ENCODE measurements at regions not wholly inside any gene's neighbourhood (a gene's known extent, or its start where the extent isn't known, plus 50 kb on each side); places are given as distances from the start of the nearest gene placed in this dataset.

- Histone ChIP-seq H3K18ac (ENCODE audit: insufficient read length, low read depth, low read length) (no peak overlapping the region), H4K8ac (replicated peaks; ENCODE audit: insufficient read length, low read depth, low read length) (no peak overlapping the region), H3K56ac (ENCODE audit: insufficient read length, low read depth, low read length) (no peak overlapping the region), H2AFZ (ENCODE audit: low read length) (no peak overlapping the region), H2BK15ac (ENCODE audit: low read depth, low read length) (no peak overlapping the region), H3K79me1 (ENCODE audit: insufficient read depth, low read depth, low read length, poor library complexity, severe bottlenecking) (no peaks in the 10 kb centered on the region), H3K9me3 (ENCODE audit: control insufficient read depth, low read depth, low read length) (no peaks in the 10 kb centered on the region), H3K27me3 (ENCODE audit: insufficient read depth, low read length) (no peaks in the 10 kb centered on the region), H2BK20ac (ENCODE audit: low read depth, low read length, poor library complexity, severe bottlenecking) (no peak overlapping the region), H2BK12ac (ENCODE audit: insufficient read length, low read depth, low read length) (no peak overlapping the region), H2AK5ac (ENCODE audit: insufficient read length, low read length) (no peak overlapping the region), H3K9ac (ENCODE audit: extremely low read depth, insufficient read length, low read length) (no peak overlapping the region), H3K23me2 (ENCODE audit: insufficient read length, low read depth, low read length, poor library complexity, severe bottlenecking) (no peaks in the 10 kb centered on the region), H2BK120ac (ENCODE audit: low read depth, low read length, poor library complexity, severe bottlenecking) (no peak overlapping the region), H3K14ac (ENCODE audit: insufficient read depth, low read length) (no peak overlapping the region), H2BK5ac (ENCODE audit: insufficient read length, low read length) (no peak overlapping the region), H4K20me1 (ENCODE audit: control insufficient read depth, insufficient read depth, insufficient read length) (no peaks in the 10 kb centered on the region), H4K91ac (ENCODE audit: insufficient read length, low read depth, low read length) (no peak overlapping the region), H3K79me2 (ENCODE audit: insufficient read depth, low read length) (no peaks in the 10 kb centered on the region), H3K27ac (ENCODE audit: insufficient read length, low read depth, low read length) (no peak overlapping the region), H3K4ac (ENCODE audit: low read depth, low read length) (no peak overlapping the region), H4K5ac (ENCODE audit: insufficient read length, low read depth, low read length) (no peak overlapping the region), H3T11ph (ENCODE audit: low read length) (no peak overlapping the region), H3K23ac (ENCODE audit: insufficient read length, low read depth, low read length) (no peak overlapping the region), H3K4me1 (ENCODE audit: insufficient read depth, low read length) (peaks cover 4% of the 10 kb centered on the region; the same call in 1 of the 2 replicates), H3K4me2 (ENCODE audit: insufficient read depth, insufficient read length, low read length) (no peak overlapping the region)
- Mint-ChIP-seq H3K36me3 (ENCODE audit: insufficient read depth in 1 of 3, low read depth in 3 of 3) (no peaks in the 10 kb centered on the region), H3K4me3 (no peak overlapping the region), H3K27ac (peak overlapping the region in 1 of 3 experiments; percentile 50; a peak in 1 of 7 replicates), H3K4me1 (peaks cover 11% of the 10 kb centered on the region in 2 experiments), H3K9me3 (no peaks in the 10 kb centered on the region), H3K27me3 (ENCODE audit: low read depth) (peaks cover 3% of the 10 kb centered on the region)
- no CpG with 5 or more reads among the region's 4 CpGs for whole genome bisulfite sequencing (ENCODE audit: extremely low coverage, insufficient read length, low lambda C conversion rate)
- no peak for TF ChIP-seq CTCF (conservative IDR thresholded peaks at IDR 0.05)
- DNase-seq: no peak
Observed at GRCh38 chr3:194861375-194861774, 175.7 kb downstream of the FAM43A start.
